K562 (cell line): ENCODE measurements at regions not wholly inside any gene's neighbourhood (a gene's known extent, or its start where the extent isn't known, plus 50 kb on each side); places are given as distances from the start of the nearest gene placed in this dataset.

Experiments
- ATAC-seq: fragments of 200-7000 bp; cut with Tn5 transposase; 3 replicates; pipeline ENCODE4 v1.9.1; 2020; ENCODE audit warnings: moderate library complexity
- BruUV-seq: library from RNA; stranded (reverse); fragments of 400-500 nt; replicated peaks from 2 replicates; lab custom pipeline; 2021; lab: Mats Ljungman, UMichigan
- CTCF ChIA-PET: fragments of 300-600 bp; formaldehyde crosslinking; extraction: SDS; loops from one replicate; lab custom pipeline; 2021; ENCODE audit warnings: low intra/inter-chr PET ratio; lab: Yijun Ruan, JAX
- POLR2A ChIA-PET: fragments of 300-600, 350-650 bp; sonication (Branson Sonifier 250); formaldehyde crosslinking; extraction: SDS; loops from one replicate; lab custom pipeline; 2021; ENCODE audit warnings: antibody characterized with exemption, inconsistent platforms; lab: Yijun Ruan, JAX
- DNase-seq, 4 experiments: peaks; one replicate each; pipeline versions ENCODE4 v3.0.0 to v3.0.0-alpha.2; 2011 to 2018; ENCODE audit warnings: low spot score in 3 of 4, mixed read lengths in 3 of 4; ENCODE audit errors: extremely low read depth in 1 of 4
- FAIRE-seq: peaks from 2 replicates; lab custom pipeline; 2011; peaks lifted over from hg19 to GRCh38; lab: Jason Lieb, UNC
- H2AFZ ChIP-seq: 2 replicates; pipeline ENCODE4 v1.6.0; 2011; ENCODE audit warnings: low read depth, low read length, control low read depth, inconsistent platforms
- H3K27ac ChIP-seq: fragments of 200-600 bp; 3 replicates; pipeline ENCODE4 v1.8.0; 2011; ENCODE audit warnings: low read depth, mild to moderate bottlenecking, control low read depth, inconsistent platforms, low read length, moderate library complexity, mixed read lengths; ENCODE audit errors: extremely low read depth
- H3K27me3 ChIP-seq, 2 experiments: fragments of 300-600 bp in 1 of 2; 2 replicates in 1 of 2; 3 replicates in 1 of 2; pipeline versions ENCODE4 v1.6.0 to v1.8.0; 2011; ENCODE audit warnings: inconsistent platforms in 2 of 2, low read length in 2 of 2, mild to moderate bottlenecking in 1 of 2, mixed read lengths in 1 of 2, moderate library complexity in 1 of 2; ENCODE audit not compliant: control insufficient read depth in 2 of 2, insufficient read depth in 2 of 2
- H3K36me3 ChIP-seq: fragments of 300-600 bp; 3 replicates; pipeline ENCODE4 v1.8.0; 2011; ENCODE audit warnings: mild to moderate bottlenecking, low read length, inconsistent platforms; ENCODE audit not compliant: control insufficient read depth, insufficient read depth
- H3K4me1 ChIP-seq, 2 experiments: fragments of 200-600 bp in 1 of 2; replicated peaks in 1 of 2; 2 replicates in 1 of 2; 3 replicates in 1 of 2; pipeline versions ENCODE4 v1.5.1 to v1.8.0; 2011; ENCODE audit warnings: inconsistent platforms in 2 of 2, low read length in 2 of 2, mild to moderate bottlenecking in 1 of 2, mixed read lengths in 1 of 2, moderate library complexity in 1 of 2; ENCODE audit not compliant: control insufficient read depth in 2 of 2, insufficient read depth in 2 of 2
- H3K4me2 ChIP-seq: 2 replicates; pipeline ENCODE4 v1.6.1; 2011; ENCODE audit warnings: low read length, control low read depth, inconsistent platforms, mixed read lengths; ENCODE audit not compliant: insufficient read depth
- H3K4me3 ChIP-seq: fragments of 200-600 bp; sonication (generic), shearing (Covaris generic); 2 replicates; pipeline ENCODE4 v1.5.1; 2016; ENCODE audit warnings: control low read depth, inconsistent platforms
- H3K79me2 ChIP-seq: fragments of 200-600 bp; 3 replicates; pipeline ENCODE4 v1.8.0; 2011; ENCODE audit warnings: low read length, inconsistent platforms; ENCODE audit not compliant: control insufficient read depth, insufficient read depth
- H3K9ac ChIP-seq, 2 experiments: 2 replicates each; pipeline versions ENCODE4 v1.6.0 to v1.6.1; 2011; ENCODE audit warnings: low read depth in 2 of 2, low read length in 2 of 2, control low read depth in 1 of 2, inconsistent platforms in 1 of 2, mild to moderate bottlenecking in 1 of 2, mixed read lengths in 1 of 2; ENCODE audit not compliant: insufficient read depth in 1 of 2
- H3K9me1 ChIP-seq: one replicate; pipeline ENCODE4 v1.6.0; 2011; ENCODE audit warnings: inconsistent platforms, mild to moderate bottlenecking, low read length, moderate library complexity; ENCODE audit not compliant: control insufficient read depth, insufficient read depth
- H3K9me3 ChIP-seq: replicated peaks from 2 replicates; pipeline ENCODE4 v1.5.1; 2011; ENCODE audit warnings: low read depth, low read length, inconsistent platforms; ENCODE audit not compliant: control insufficient read depth, insufficient read depth
- H4K20me1 ChIP-seq: replicated peaks from 2 replicates; pipeline ENCODE4 v1.6.1; 2011; ENCODE audit warnings: low read length, inconsistent platforms, mixed read lengths; ENCODE audit not compliant: control insufficient read depth, insufficient read depth
- ARID3A ChIP-seq: IDR thresholded peaks from 2 replicates; pipeline ENCODE4 v1.6.1; 2012; ENCODE audit warnings: low read depth, low read length, improper control_type of control experiment, borderline replicate concordance
- CBX1 ChIP-seq: sonication (generic); IDR thresholded peaks from 2 replicates; pipeline ENCODE4 v1.6.1; 2016; ENCODE audit warnings: antibody characterized with exemption, low read depth, mild to moderate bottlenecking
- FOS ChIP-seq: IDR thresholded peaks from 3 replicates; pipeline ENCODE4 v1.6.1; 2011; ENCODE audit not compliant: insufficient read length; ENCODE audit errors: extremely low read depth
- GATAD2A ChIP-seq: fragments of 450-650 bp; IDR thresholded peaks from 2 replicates; pipeline ENCODE4 v1.6.1; 2017
- GTF2A2 ChIP-seq: IDR thresholded peaks from 2 replicates; pipeline ENCODE4 v1.6.1; 2016; ENCODE audit warnings: mild to moderate bottlenecking, missing genetic modification characterization, missing compliant biosample characterization
- HEY1 ChIP-seq: fragments of 250-450 bp; sonication (Bioruptor Pico); IDR thresholded peaks from 2 replicates; pipeline ENCODE4 v1.5.0; 2020; ENCODE audit warnings: mild to moderate bottlenecking, moderate library complexity, borderline replicate concordance
- IRF9 ChIP-seq: fragments of 450-650 bp; IDR thresholded peaks from 2 replicates; pipeline ENCODE4 v1.6.1; 2016; ENCODE audit warnings: missing biosample characterization, missing genetic modification characterization
- KLF1 ChIP-seq: fragments of 450-650 bp; IDR thresholded peaks from 2 replicates; pipeline ENCODE4 v1.6.1; 2016; ENCODE audit warnings: missing genetic modification characterization, missing compliant biosample characterization
- MCM7 ChIP-seq, 2 experiments: fragments of 450-650 bp; IDR thresholded peaks; 2 replicates each; pipeline ENCODE4 v1.6.1; 2016 to 2018
- NCOA1 ChIP-seq: fragments of 450-650 bp; IDR thresholded peaks from 2 replicates; pipeline ENCODE4 v1.6.1; 2016; ENCODE audit warnings: low read depth
- NCOA6 ChIP-seq: fragments of 450-650 bp; IDR thresholded peaks from 2 replicates; pipeline ENCODE4 v1.6.1; 2017; ENCODE audit warnings: mild to moderate bottlenecking
- NFIC ChIP-seq: fragments of 450-650 bp; IDR thresholded peaks from 2 replicates; pipeline ENCODE4 v1.6.1; 2017; ENCODE audit warnings: mild to moderate bottlenecking, inconsistent platforms
- OTX1 ChIP-seq: fragments of 450-650 bp; formaldehyde crosslinking; IDR thresholded peaks from 2 replicates; pipeline ENCODE4 v1.4.0; 2022; ENCODE audit warnings: mild to moderate bottlenecking
- PHF20 ChIP-seq: fragments of 450-650 bp; IDR thresholded peaks from 2 replicates; pipeline ENCODE4 v1.6.1; 2018; ENCODE audit not compliant: partially characterized antibody
- SETDB1 ChIP-seq: IDR thresholded peaks from one replicate; pipeline ENCODE4 v1.6.1; 2012; ENCODE audit warnings: low read length, control low read depth, inconsistent platforms
- ZNF12 ChIP-seq: sonication (generic); formaldehyde crosslinking; IDR thresholded peaks from 2 replicates; pipeline ENCODE4 v1.4.0; 2020; ENCODE audit warnings: mild to moderate bottlenecking, missing genetic modification reagents
- ZNF197 ChIP-seq: fragments of 200-800 bp; sonication (Bioruptor generic); IDR thresholded peaks from 2 replicates; pipeline ENCODE4 v1.6.1; 2016; ENCODE audit warnings: low read depth, missing genetic modification characterization, missing compliant biosample characterization
- ZNF764 ChIP-seq: fragments of 250-450 bp; sonication (Bioruptor Pico); IDR thresholded peaks from 2 replicates; pipeline ENCODE4 v1.4.0; 2020; ENCODE audit warnings: low read depth, mild to moderate bottlenecking, moderate library complexity
- WGBS: fragments of 100-300 bp; shearing (Covaris generic); methylation state at CpG from one replicate; pipeline ENCODE4 v1.1.6; 2016; ENCODE audit warnings: low coverage, mixed read lengths; ENCODE audit not compliant: insufficient coverage; ENCODE audit errors: missing lambda C conversion rate; 5-methylcytosine and 5-hydroxymethylcytosine counted together
- in situ Hi-C: fragments of 300-500 bp; cut with MboI; formaldehyde crosslinking; loops from 4 replicates; pipeline ENCODE4 v1.15.0; 2018; ENCODE audit warnings: inconsistent platforms, mixed read lengths
- intact Hi-C: fragments of 100-400 bp; cut with micrococcal nuclease; formaldehyde crosslinking; loops from 2 replicates; pipeline ENCODE4 v1.14.2; 2022
- TF ChIP-seq, protein P1 (sequence below): fragments of 450-650 bp; conservative IDR thresholded peaks from 2 replicates; pipeline ENCODE4 v1.6.1; 2016; ENCODE audit warnings: missing genetic modification characterization, low read depth, mild to moderate bottlenecking, missing compliant biosample characterization, moderate library complexity

DNA sequence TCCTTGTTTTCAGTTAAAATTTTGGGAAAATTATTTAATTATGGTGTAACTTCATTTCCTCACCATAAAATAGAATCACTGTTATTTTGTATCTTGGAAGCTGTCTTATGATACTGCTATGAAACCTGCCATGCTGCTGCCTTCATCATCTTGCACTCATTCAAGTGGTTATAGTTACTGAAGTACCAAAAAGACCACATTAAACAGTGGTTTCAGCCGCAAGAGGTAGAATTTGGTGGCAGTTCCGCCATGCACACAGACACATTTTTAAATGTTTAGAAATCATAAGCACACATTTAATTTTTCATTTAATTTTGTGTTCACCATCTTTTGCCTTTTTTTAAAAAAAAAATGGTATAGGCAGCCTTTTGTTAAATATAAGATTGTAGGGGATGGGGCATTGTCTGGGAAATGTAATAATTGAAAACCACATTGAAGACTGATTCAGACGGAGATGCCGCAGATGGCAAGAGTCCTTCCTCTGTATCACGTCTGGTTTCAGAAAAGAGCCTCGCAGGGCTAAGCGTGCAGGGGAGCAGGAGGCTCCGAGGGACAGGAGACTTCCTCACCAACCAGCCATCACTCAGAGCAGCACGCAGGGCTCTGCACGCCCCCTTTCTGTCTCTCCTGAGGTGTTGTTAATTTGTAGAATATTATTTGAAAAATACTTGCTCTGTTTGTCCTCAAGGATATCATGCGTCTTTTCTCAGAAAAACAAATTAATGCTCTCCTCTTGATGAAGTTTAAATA is 115.2 kb upstream of the PELI2 start:
- CTCF ChIA-PET, result no interaction called here

DNA sequence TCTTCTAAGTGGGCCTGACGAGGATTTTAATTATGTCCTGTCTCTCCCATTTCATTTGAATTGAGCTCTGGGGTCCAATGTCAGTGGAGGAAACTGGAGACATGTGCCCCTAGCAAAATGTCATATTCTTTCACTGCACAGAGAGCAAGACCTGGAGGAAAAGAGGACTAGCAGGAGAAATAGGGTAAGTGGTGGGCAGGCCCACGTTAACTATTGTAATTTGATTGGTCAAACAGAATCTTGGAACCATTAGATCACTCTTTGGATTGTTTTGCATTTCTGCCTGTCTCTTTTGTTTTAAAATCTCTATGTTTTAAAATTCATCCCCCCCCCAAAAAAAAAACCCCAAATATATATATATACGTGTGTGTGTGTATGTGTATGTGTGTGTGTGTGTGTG is 113.9 kb upstream of the PELI2 start:
- Histone ChIP-seq H3K27ac (no peak overlapping the region), H3K4me3 (no peak overlapping the region), H3K9me3 (no peaks in the 10 kb centered on the region), H3K9me1 (no peaks in the 10 kb centered on the region), H2AFZ (no peak overlapping the region), H3K9ac (no peak overlapping the region), H3K27me3 (no peaks in the 10 kb centered on the region), H4K20me1 (no peaks in the 10 kb centered on the region), H3K79me2 (no peaks in the 10 kb centered on the region), H3K36me3 (no peaks in the 10 kb centered on the region), H3K4me1 (no peaks in the 10 kb centered on the region), H3K4me2 (no peak overlapping the region)
- no peak for ATAC-seq
- WGBS, result 0% methylated on average over 2 of the region's 3 CpGs
- intact Hi-C loops, result no loop called here
- DNase-seq, result no peak
- BruUV-seq, result no TSS peak
- no peak for TF ChIP-seq KLF1
- TF ChIP-seq PHF20, result no peak
- TF ChIP-seq IRF9 (tag), result no peak
- TF ChIP-seq, protein P1, sequence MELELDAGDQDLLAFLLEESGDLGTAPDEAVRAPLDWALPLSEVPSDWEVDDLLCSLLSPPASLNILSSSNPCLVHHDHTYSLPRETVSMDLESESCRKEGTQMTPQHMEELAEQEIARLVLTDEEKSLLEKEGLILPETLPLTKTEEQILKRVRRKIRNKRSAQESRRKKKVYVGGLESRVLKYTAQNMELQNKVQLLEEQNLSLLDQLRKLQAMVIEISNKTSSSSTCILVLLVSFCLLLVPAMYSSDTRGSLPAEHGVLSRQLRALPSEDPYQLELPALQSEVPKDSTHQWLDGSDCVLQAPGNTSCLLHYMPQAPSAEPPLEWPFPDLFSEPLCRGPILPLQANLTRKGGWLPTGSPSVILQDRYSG, result no peak
- no peak for TF ChIP-seq ARID3A
- no peak for TF ChIP-seq NFIC
- no peak for TF ChIP-seq SETDB1
- TF ChIP-seq CBX1, result no peak
- TF ChIP-seq NCOA1, result no peak
- CTCF ChIA-PET, result no interaction called here
- in situ Hi-C loops, result no loop called here
- POLR2A ChIA-PET, result no interaction called here
- FAIRE-seq, result no peak

More for the DNA sequence above, 115.2 kb upstream of the PELI2 start:
- no peak overlapping the region for H3K4me3 ChIP-seq
- H2AFZ ChIP-seq, result no peak overlapping the region
- WGBS, result 5% methylated on average over 10 of the region's 11 CpGs
- in situ Hi-C loops, result no loop called here
- POLR2A ChIA-PET, result no interaction called here
- no peak for ATAC-seq
- no peak overlapping the region for H3K27ac ChIP-seq
- no peaks in the 10 kb centered on the region for H3K9me1 ChIP-seq
- no peaks in the 10 kb centered on the region for H3K4me1 ChIP-seq
- no peaks in the 10 kb centered on the region for H3K36me3 ChIP-seq
- H3K4me2 ChIP-seq, result no peak overlapping the region
- FAIRE-seq, result no peak
- no peaks in the 10 kb centered on the region for H3K79me2 ChIP-seq
- H4K20me1 ChIP-seq, result no peaks in the 10 kb centered on the region
- TF ChIP-seq ZNF197 (CRISPR knock-in tag) (no peak), ZNF764 (CRISPR knock-in tag) (no peak), GATAD2A (no peak), FOS (no peak), NCOA6 (no peak), GTF2A2 (tag) (no peak), OTX1 (CRISPR knock-in tag) (no peak), ZNF12 (no peak), HEY1 (CRISPR knock-in tag) (no peak), MCM7 (IDR thresholded peaks at IDR 0.05) (no peak)
- TF ChIP-seq, all 486 proteins: peak for 0
- no peaks in the 10 kb centered on the region for H3K27me3 ChIP-seq
- no peak overlapping the region for H3K9ac ChIP-seq
- intact Hi-C loops, result no loop called here
- no peaks in the 10 kb centered on the region for H3K9me3 ChIP-seq
- BruUV-seq, result no TSS peak
- DNase-seq, result no peak
